KMS-11 (cell line): ENCODE measurements at regions not wholly inside any gene's neighbourhood (a gene's known extent, or its start where the extent isn't known, plus 50 kb on each side); places are given as distances from the start of the nearest gene placed in this dataset.

Experiments used
- H2AFZ ChIP-seq: fragments of 200-600 bp; sonication (generic); 2 replicates; pipeline ENCODE4 v1.6.1; 2016; ENCODE audit warnings: antibody characterized with exemption, mixed run types, low read depth
- H3K27ac ChIP-seq: fragments of 200-600 bp; sonication (generic); 2 replicates; pipeline ENCODE4 v1.6.1; 2016; ENCODE audit warnings: mild to moderate bottlenecking, mixed run types
- H3K27me3 ChIP-seq: fragments of 200-600 bp; sonication (generic); 2 replicates; pipeline ENCODE4 v1.6.1; 2017; ENCODE audit warnings: mild to moderate bottlenecking, low read depth, mixed run types, moderate library complexity; ENCODE audit not compliant: insufficient read depth
- H3K36me3 ChIP-seq: fragments of 200-600 bp; sonication (generic); 2 replicates; pipeline ENCODE4 v1.6.1; 2017; ENCODE audit warnings: mild to moderate bottlenecking, mixed run types; ENCODE audit not compliant: insufficient read depth
- H3K4me1 ChIP-seq: fragments of 200-600 bp; sonication (generic); 2 replicates; pipeline ENCODE4 v1.6.1; 2016; ENCODE audit warnings: mild to moderate bottlenecking, low read depth, mixed run types; ENCODE audit not compliant: poor library complexity, severe bottlenecking
- H3K4me2 ChIP-seq: fragments of 200-600 bp; sonication (generic); 2 replicates; pipeline ENCODE4 v1.7.0; 2016; ENCODE audit warnings: mild to moderate bottlenecking, mixed run types
- H3K4me3 ChIP-seq: fragments of 200-600 bp; sonication (generic); IDR thresholded peaks from 2 replicates; pipeline ENCODE4 v1.6.1; 2017; ENCODE audit warnings: low read depth, low read length, mixed read lengths; ENCODE audit not compliant: insufficient read depth
- H3K79me2 ChIP-seq: fragments of 200-600 bp; sonication (generic); 2 replicates; pipeline ENCODE4 v1.6.1; 2016; ENCODE audit warnings: low read depth, mixed run types; ENCODE audit not compliant: insufficient read depth
- H3K9ac ChIP-seq: fragments of 200-600 bp; sonication (generic); 2 replicates; pipeline ENCODE4 v1.6.1; 2016; ENCODE audit warnings: mild to moderate bottlenecking, mixed run types
- H4K20me1 ChIP-seq: fragments of 200-600 bp; sonication (generic); 2 replicates; pipeline ENCODE4 v1.6.1; 2016; ENCODE audit warnings: mild to moderate bottlenecking, mixed run types; ENCODE audit not compliant: insufficient read depth
- TF ChIP-seq, protein P1 (sequence below): fragments of 200-600 bp; sonication (generic); conservative IDR thresholded peaks from 2 replicates; pipeline ENCODE4 v1.6.1; 2017; ENCODE audit warnings: low read depth, mild to moderate bottlenecking, antibody characterized with exemption, low read length, moderate library complexity, mixed read lengths

DNA sequence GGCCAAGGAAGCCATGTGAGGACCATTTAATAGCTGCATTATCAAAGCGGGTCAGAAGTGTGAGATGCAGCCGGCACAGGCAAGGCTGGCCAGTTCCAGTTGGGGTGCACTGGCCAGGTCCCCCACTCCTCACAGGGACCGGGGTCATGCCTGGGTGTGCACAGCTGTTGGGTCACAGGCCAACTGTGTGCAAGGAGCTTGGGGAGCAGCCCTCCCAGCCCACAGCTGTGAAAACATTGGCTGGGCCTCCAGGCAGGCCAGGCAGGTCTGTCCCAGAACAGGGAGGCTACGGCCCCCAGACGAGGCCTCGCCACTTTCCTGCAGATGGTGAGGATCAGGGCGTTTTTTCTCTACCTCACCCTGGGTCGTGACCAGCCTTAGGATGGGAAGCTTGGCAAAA lies 521.0 kb downstream of the NTRK3 start:
- Histone ChIP-seq H3K4me3 (no peak overlapping the region), H2AFZ (no peak overlapping the region), H3K27me3 (no peaks in the 10 kb centered on the region), H3K36me3 (no peaks in the 10 kb centered on the region), H3K79me2 (no peaks in the 10 kb centered on the region), H3K4me1 (no peaks in the 10 kb centered on the region), H4K20me1 (no peaks in the 10 kb centered on the region), H3K27ac (no peak overlapping the region), H3K4me2 (no peak overlapping the region), H3K9ac (no peak overlapping the region)
- TF ChIP-seq, protein P1, sequence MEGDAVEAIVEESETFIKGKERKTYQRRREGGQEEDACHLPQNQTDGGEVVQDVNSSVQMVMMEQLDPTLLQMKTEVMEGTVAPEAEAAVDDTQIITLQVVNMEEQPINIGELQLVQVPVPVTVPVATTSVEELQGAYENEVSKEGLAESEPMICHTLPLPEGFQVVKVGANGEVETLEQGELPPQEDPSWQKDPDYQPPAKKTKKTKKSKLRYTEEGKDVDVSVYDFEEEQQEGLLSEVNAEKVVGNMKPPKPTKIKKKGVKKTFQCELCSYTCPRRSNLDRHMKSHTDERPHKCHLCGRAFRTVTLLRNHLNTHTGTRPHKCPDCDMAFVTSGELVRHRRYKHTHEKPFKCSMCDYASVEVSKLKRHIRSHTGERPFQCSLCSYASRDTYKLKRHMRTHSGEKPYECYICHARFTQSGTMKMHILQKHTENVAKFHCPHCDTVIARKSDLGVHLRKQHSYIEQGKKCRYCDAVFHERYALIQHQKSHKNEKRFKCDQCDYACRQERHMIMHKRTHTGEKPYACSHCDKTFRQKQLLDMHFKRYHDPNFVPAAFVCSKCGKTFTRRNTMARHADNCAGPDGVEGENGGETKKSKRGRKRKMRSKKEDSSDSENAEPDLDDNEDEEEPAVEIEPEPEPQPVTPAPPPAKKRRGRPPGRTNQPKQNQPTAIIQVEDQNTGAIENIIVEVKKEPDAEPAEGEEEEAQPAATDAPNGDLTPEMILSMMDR = no peak

DNA sequence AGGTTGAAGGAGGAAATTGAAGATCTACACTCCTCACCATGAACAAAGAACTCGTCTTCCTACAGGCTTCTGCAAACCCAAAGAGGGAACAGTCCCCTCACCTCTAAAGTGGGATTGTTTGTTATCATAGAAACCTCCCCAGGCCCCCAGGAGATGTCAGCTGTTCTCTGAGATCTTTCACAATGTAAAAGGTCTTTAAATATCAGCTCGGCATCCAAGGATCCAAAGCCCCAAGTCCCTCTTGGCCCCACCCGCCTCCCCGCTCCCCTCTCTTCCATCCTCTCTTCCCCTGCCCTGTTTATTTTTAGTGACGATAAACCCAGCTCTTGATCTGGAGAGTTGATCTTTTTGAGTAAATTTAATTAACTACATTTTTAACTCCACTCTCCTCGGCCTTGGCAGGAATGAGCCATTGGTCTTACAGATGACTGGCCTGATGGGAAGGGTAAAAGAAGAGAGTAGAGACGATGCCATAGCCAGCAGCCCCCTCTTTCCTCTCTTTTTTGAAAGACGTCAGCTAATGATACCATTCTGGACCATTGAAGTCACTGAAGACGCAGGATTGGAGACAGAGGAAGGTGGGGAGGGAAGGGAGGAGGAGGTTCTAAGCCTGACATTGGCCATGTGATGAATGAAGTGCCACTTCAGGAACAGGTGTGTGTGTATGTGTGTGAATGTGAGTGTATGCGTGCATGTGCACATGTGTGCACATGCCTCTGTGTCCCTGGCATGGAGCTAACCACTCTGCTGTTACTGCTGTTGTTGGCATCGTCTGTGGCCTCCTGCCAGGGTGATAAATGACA lies 521.8 kb downstream of the NTRK3 start:
- no peak overlapping the region for H3K4me3 ChIP-seq
- TF ChIP-seq, protein P1 = no peak
- H3K9ac ChIP-seq = no peak overlapping the region
- H3K27ac ChIP-seq = no peak overlapping the region
- H3K4me2 ChIP-seq = no peak overlapping the region
- no peak overlapping the region for H2AFZ ChIP-seq
- H3K4me1 ChIP-seq = no peaks in the 10 kb centered on the region
- H4K20me1 ChIP-seq = no peaks in the 10 kb centered on the region
- H3K36me3 ChIP-seq = no peaks in the 10 kb centered on the region
- no peaks in the 10 kb centered on the region for H3K27me3 ChIP-seq
- H3K79me2 ChIP-seq = no peaks in the 10 kb centered on the region

DNA sequence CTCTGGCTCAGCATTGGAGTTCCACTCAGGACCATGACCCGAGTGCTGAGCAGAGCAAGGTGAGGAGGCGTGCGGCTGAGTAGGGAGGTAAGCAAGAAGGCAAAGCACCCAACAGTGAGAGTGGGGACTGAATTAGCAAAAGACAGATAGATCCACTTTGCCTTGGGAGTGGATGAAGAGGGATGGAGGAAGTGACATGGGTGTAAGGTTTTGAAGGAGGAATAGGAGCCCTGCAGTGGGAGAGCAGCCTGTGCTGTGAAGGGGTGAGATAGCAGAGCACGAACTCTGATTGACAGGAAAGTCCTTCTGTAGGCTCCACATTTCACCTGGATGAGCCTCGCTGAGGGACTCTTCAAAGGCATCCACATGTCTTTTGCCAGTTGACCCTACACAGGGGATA lies 522.6 kb downstream of the NTRK3 start:
- H3K4me3 ChIP-seq = no peak overlapping the region
- H3K27ac ChIP-seq = no peak overlapping the region
- H4K20me1 ChIP-seq = no peaks in the 10 kb centered on the region
- H2AFZ ChIP-seq = no peak overlapping the region
- no peak overlapping the region for H3K4me2 ChIP-seq
- H3K4me1 ChIP-seq = no peaks in the 10 kb centered on the region
- no peak overlapping the region for H3K9ac ChIP-seq
- TF ChIP-seq, protein P1 = no peak
- no peaks in the 10 kb centered on the region for H3K36me3 ChIP-seq
- H3K79me2 ChIP-seq = no peaks in the 10 kb centered on the region
- no peaks in the 10 kb centered on the region for H3K27me3 ChIP-seq

DNA sequence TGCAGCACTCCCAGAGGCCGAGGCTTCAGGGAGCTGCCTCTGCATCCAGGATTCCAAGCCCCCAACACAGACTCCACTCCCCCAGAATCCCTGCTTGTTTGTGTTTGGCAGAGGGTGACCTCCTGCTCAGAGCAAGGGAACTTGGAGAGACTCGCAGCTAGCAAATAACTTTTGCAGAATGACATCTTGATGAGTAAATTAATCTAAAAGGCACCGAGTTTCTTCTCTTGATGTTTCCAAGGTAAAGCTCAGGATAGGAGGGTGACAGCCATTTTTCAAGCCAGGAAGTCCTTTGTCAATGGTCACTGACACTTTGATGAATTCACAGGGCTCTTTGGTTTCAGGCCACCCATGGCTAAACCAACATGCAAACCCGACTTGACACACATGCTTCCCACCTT lies 523.0 kb downstream of the NTRK3 start:
- no peaks in the 10 kb centered on the region for H3K4me1 ChIP-seq
- TF ChIP-seq, protein P1 = no peak

More for the DNA sequence above, 523.0 kb downstream of the NTRK3 start:
- H3K4me2 ChIP-seq = no peak overlapping the region
- no peaks in the 10 kb centered on the region for H3K79me2 ChIP-seq
- H3K27ac ChIP-seq = no peak overlapping the region
- no peaks in the 10 kb centered on the region for H3K36me3 ChIP-seq
- no peaks in the 10 kb centered on the region for H4K20me1 ChIP-seq
- H3K4me3 ChIP-seq = no peak overlapping the region
- H2AFZ ChIP-seq = no peak overlapping the region
- H3K27me3 ChIP-seq = no peaks in the 10 kb centered on the region
- no peak overlapping the region for H3K9ac ChIP-seq
